SK-N-SH (cell line): ENCODE measurements at regions not wholly inside any gene's neighbourhood (a gene's known extent, or its start where the extent isn't known, plus 50 kb on each side); places are given as distances from the start of the nearest gene placed in this dataset.

Experiments used
- CTCF ChIA-PET: fragments of 300-600, 350-600 bp; formaldehyde crosslinking; extraction: SDS; loops from one replicate; lab custom pipeline; 2021; lab: Yijun Ruan, JAX
- POLR2A ChIA-PET: fragments of 350-600 bp; sonication (Branson Sonifier 250); formaldehyde crosslinking; extraction: SDS; loops from one replicate; lab custom pipeline; 2020; ENCODE audit warnings: antibody characterized with exemption, inconsistent platforms; lab: Yijun Ruan, JAX
- DNase-seq: peaks from one replicate; pipeline ENCODE4 v3.0.0; 2012
- H2AFZ ChIP-seq: fragments of 200-600 bp; sonication (generic); 2 replicates; pipeline ENCODE4 v1.8.1; 2016; ENCODE audit warnings: antibody characterized with exemption, mild to moderate bottlenecking, low read depth
- H3F3A ChIP-seq: fragments of 200-600 bp; sonication (generic); replicated peaks from 2 replicates; pipeline ENCODE3; 2016; ENCODE audit warnings: antibody characterized with exemption, mild to moderate bottlenecking; ENCODE audit not compliant: insufficient read depth
- H3K27ac ChIP-seq, 2 experiments: fragments of 200-500 bp in 1 of 2; fragments of 200-600 bp in 1 of 2; sonication (Bioruptor generic) in 1 of 2; sonication (generic), shearing (Covaris generic) in 1 of 2; 2 replicates each; pipeline versions ENCODE4 v1.5.1 to v1.6.1; 2014 to 2016; ENCODE audit warnings: low read depth in 2 of 2, inconsistent platforms in 1 of 2, low read length in 1 of 2, mild to moderate bottlenecking in 1 of 2, mixed read lengths in 1 of 2
- H3K27me3 ChIP-seq: fragments of 200-600 bp; sonication (generic), shearing (Covaris generic); 2 replicates; pipeline ENCODE4 v1.6.1; 2016; ENCODE audit warnings: mixed run types; ENCODE audit not compliant: insufficient read depth
- H3K36me3 ChIP-seq, 2 experiments: fragments of 200-500 bp in 1 of 2; fragments of 200-600 bp in 1 of 2; sonication (Bioruptor generic) in 1 of 2; sonication (generic) in 1 of 2; replicated peaks in 1 of 2; 2 replicates each; pipeline versions ENCODE3 to v1.5.1; 2014 to 2016; ENCODE audit warnings: low read length in 1 of 2, mild to moderate bottlenecking in 1 of 2; ENCODE audit not compliant: insufficient read depth in 2 of 2, control insufficient read depth in 1 of 2
- H3K4me1 ChIP-seq, 2 experiments: fragments of 200-500 bp in 1 of 2; fragments of 200-600 bp in 1 of 2; sonication (Bioruptor generic) in 1 of 2; sonication (generic), shearing (Covaris generic) in 1 of 2; 2 replicates each; pipeline versions ENCODE4 v1.5.1 to v1.6.1; 2014 to 2016; ENCODE audit warnings: low read depth in 1 of 2, low read length in 1 of 2, mixed run types in 1 of 2; ENCODE audit not compliant: insufficient read depth in 2 of 2, control insufficient read depth in 1 of 2
- H3K4me2 ChIP-seq: fragments of 200-600 bp; sonication (generic), shearing (Covaris generic); 2 replicates; pipeline ENCODE4 v1.6.1; 2017; ENCODE audit warnings: mixed run types
- H3K4me3 ChIP-seq, 2 experiments: fragments of 200-500 bp in 1 of 2; fragments of 200-600 bp in 1 of 2; sonication (Bioruptor generic) in 1 of 2; sonication (generic), shearing (Covaris generic) in 1 of 2; 2 replicates each; pipeline versions ENCODE4 v1.5.1 to v1.8.1; 2014 to 2016; ENCODE audit warnings: low read depth in 2 of 2, inconsistent platforms in 1 of 2, low read length in 1 of 2, mild to moderate bottlenecking in 1 of 2, mixed read lengths in 1 of 2, moderate library complexity in 1 of 2
- H3K79me2 ChIP-seq: fragments of 200-600 bp; sonication (generic); 2 replicates; pipeline ENCODE4 v1.8.1; 2017; ENCODE audit warnings: mild to moderate bottlenecking; ENCODE audit not compliant: insufficient read depth
- H3K9ac ChIP-seq: fragments of 200-600 bp; sonication (generic); 2 replicates; pipeline ENCODE4 v1.6.1; 2017; ENCODE audit warnings: mixed run types
- H3K9me2 ChIP-seq: fragments of 200-600 bp; sonication (generic); 2 replicates; pipeline ENCODE4 v1.6.1; 2017; ENCODE audit warnings: mixed run types
- H3K9me3 ChIP-seq: fragments of 200-600 bp; sonication (generic); 2 replicates; pipeline ENCODE4 v1.6.1; 2017; ENCODE audit warnings: mixed run types, mild to moderate bottlenecking, moderate library complexity
- H4K20me1 ChIP-seq: fragments of 200-600 bp; sonication (generic); 2 replicates; pipeline ENCODE4 v1.6.1; 2017; ENCODE audit warnings: mild to moderate bottlenecking, mixed run types; ENCODE audit not compliant: insufficient read depth
- CHD2 ChIP-seq: fragments of 150-350 bp; IDR thresholded peaks from 2 replicates; pipeline ENCODE4 v1.6.1; 2018; ENCODE audit warnings: low read length; ENCODE audit not compliant: partially characterized antibody
- EZH2phosphoT487 ChIP-seq: fragments of 200-600 bp; sonication (generic); IDR thresholded peaks from 2 replicates; pipeline ENCODE4 v1.6.1; 2017; ENCODE audit warnings: low read depth, mixed run types, mild to moderate bottlenecking, antibody characterized with exemption, moderate library complexity, borderline replicate concordance
- FOSL2 ChIP-seq: IDR thresholded peaks from 2 replicates; pipeline ENCODE4 v1.4.0; 2012; ENCODE audit warnings: low read depth, mild to moderate bottlenecking, moderate library complexity, borderline replicate concordance
- FOXJ3 ChIP-seq: sonication (generic); formaldehyde crosslinking; IDR thresholded peaks from 2 replicates; pipeline ENCODE4 v1.5.1; 2020; ENCODE audit warnings: mild to moderate bottlenecking, missing genetic modification reagents
- GATA2 ChIP-seq: sonication (generic); formaldehyde crosslinking; IDR thresholded peaks from 2 replicates; pipeline ENCODE4 v1.5.0; 2020; ENCODE audit warnings: mild to moderate bottlenecking, missing genetic modification reagents
- IRF3 ChIP-seq: fragments of 150-350 bp; IDR thresholded peaks from 2 replicates; pipeline ENCODE4 v1.6.1; 2016; ENCODE audit warnings: mild to moderate bottlenecking, low read depth, low read length
- JUND ChIP-seq: IDR thresholded peaks from 2 replicates; pipeline ENCODE4 v1.4.0; 2012
- MAX ChIP-seq: IDR thresholded peaks from 2 replicates; pipeline ENCODE4 v1.4.0; 2012; ENCODE audit warnings: low read depth
- MEF2A ChIP-seq: IDR thresholded peaks from 2 replicates; pipeline ENCODE4 v1.4.0; 2012; ENCODE audit warnings: low read depth, borderline replicate concordance
- MXI1 ChIP-seq: IDR thresholded peaks from 2 replicates; pipeline ENCODE4 v1.6.1; 2012; ENCODE audit warnings: mild to moderate bottlenecking, low read depth, low read length, improper control_type of control experiment
- NFIC ChIP-seq: IDR thresholded peaks from 2 replicates; pipeline ENCODE4 v1.4.0; 2012; ENCODE audit warnings: borderline replicate concordance
- PBX3 ChIP-seq: IDR thresholded peaks from 2 replicates; pipeline ENCODE4; 2012
- POLR2AphosphoS5 ChIP-seq: IDR thresholded peaks from 2 replicates; pipeline ENCODE4 v1.6.1; 2012; ENCODE audit warnings: low read depth, low read length
- RAD21 ChIP-seq: IDR thresholded peaks from 2 replicates; pipeline ENCODE4 v1.6.1; 2012; ENCODE audit warnings: mild to moderate bottlenecking, low read length
- REST ChIP-seq: IDR thresholded peaks from 2 replicates; pipeline ENCODE4 v1.6.1; 2012; ENCODE audit warnings: mild to moderate bottlenecking, low read depth, low read length, moderate library complexity
- SIN3A ChIP-seq: IDR thresholded peaks from 2 replicates; pipeline ENCODE4 v1.6.1; 2012; ENCODE audit warnings: low read depth, mild to moderate bottlenecking, low read length, moderate library complexity, borderline replicate concordance
- TAF1 ChIP-seq: IDR thresholded peaks from 2 replicates; pipeline ENCODE4 v1.6.1; 2012; ENCODE audit warnings: low read depth, mild to moderate bottlenecking, low read length, moderate library complexity, borderline replicate concordance
- USF1 ChIP-seq: IDR thresholded peaks from 2 replicates; pipeline ENCODE4 v1.4.0; 2012; ENCODE audit warnings: low read depth, borderline replicate concordance
- ZBTB33 ChIP-seq: IDR thresholded peaks from 2 replicates; pipeline ENCODE4 v1.4.0; 2012; ENCODE audit warnings: low read depth, borderline replicate concordance
- WGBS: methylation state at CpG from one replicate; pipeline ENCODE4 v1.1.6; 2017; ENCODE audit warnings: low lambda C conversion rate; 5-methylcytosine and 5-hydroxymethylcytosine counted together

DNA sequence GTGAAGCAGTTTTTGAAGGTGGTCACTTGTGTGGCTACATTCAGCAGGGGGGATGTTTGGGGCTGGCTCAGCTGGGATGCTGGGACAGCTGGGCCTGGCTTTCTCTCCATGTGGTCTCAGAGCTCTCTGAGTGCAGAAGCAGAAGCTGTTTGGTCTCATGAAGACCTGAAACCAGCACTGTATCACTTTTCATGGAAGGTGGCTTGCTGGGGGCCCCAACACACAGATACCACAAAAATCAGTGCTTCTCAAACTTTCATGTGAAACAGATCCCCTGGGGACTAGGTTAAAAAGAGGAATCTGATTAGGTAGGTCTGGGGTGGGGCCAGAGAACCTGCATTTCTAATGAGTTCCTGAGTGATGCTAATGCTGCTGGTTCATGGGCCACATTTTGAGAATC is 347.3 kb downstream of the DHX35 start:
- Histone ChIP-seq H3K36me3 (no peaks in the 10 kb centered on the region), H2AFZ (no peak overlapping the region), H3K9ac (no peak overlapping the region), H3F3A (no peaks in the 10 kb centered on the region), H3K9me2 (no peaks in the 10 kb centered on the region), H3K9me3 (no peaks in the 10 kb centered on the region), H4K20me1 (no peaks in the 10 kb centered on the region), H3K4me1 (no peaks in the 10 kb centered on the region; a peak in 1 of 4 replicates), H3K4me2 (no peak overlapping the region), H3K27me3 (no peaks in the 10 kb centered on the region), H3K4me3 (no peak overlapping the region), H3K79me2 (no peaks in the 10 kb centered on the region), H3K27ac (no peak overlapping the region)
- POLR2A ChIA-PET = no interaction called here
- CTCF ChIA-PET = interaction anchor here (1.5 kb wide), 1 partner anchor 16 kb away, joined by 3 read pairs; no protein-coding TSS in a partner anchor
- no peak for DNase-seq
- no peak for TF ChIP-seq PBX3
- TF ChIP-seq SIN3A = no peak
- TF ChIP-seq RAD21 = no peak
- TF ChIP-seq FOXJ3 (CRISPR knock-in tag) = no peak
- TF ChIP-seq MEF2A = no peak

DNA sequence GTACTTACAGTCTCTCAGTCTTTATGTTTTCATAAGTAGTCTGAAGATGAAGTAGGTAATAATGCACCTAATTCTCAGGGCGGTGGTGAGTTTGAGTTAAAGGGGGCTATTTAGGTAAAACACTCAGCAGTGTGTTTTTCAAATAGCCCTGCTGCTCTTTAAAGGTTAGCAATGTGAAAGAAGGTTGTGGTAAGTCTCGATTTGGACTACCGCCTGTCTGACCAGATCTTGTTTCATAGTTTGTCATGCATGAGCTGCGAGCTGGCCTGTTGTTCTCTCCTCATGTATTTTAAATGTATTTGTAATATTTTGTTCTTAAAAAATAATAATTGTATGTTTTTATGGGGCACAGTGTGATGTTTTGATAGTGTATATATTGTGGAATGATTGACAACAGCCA is 340.2 kb downstream of the DHX35 start:
- Histone ChIP-seq H3K27me3 (no peaks in the 10 kb centered on the region), H3K9me3 (no peaks in the 10 kb centered on the region), H2AFZ (no peak overlapping the region), H3F3A (no peaks in the 10 kb centered on the region), H4K20me1 (no peaks in the 10 kb centered on the region), H3K9me2 (no peaks in the 10 kb centered on the region), H3K4me3 (no peak overlapping the region), H3K27ac (no peak overlapping the region), H3K9ac (no peak overlapping the region), H3K4me1 (no peaks in the 10 kb centered on the region; a peak in 1 of 4 replicates), H3K4me2 (no peak overlapping the region), H3K36me3 (no peaks in the 10 kb centered on the region), H3K79me2 (no peaks in the 10 kb centered on the region)
- DNase-seq = no peak
- ChIA-PET POLR2A (no interaction called here), CTCF (interaction anchor here (1.1 kb wide), 1 partner anchor 13 kb away, joined by 4 read pairs; no protein-coding TSS in a partner anchor)
- WGBS = 25% methylated on average over 4 of the region's 4 CpGs
- TF ChIP-seq NFIC (no peak), REST (no peak), TAF1 (no peak), POLR2AphosphoS5 (no peak), CHD2 (no peak), USF1 (no peak), SIN3A (no peak), ZBTB33 (no peak), IRF3 (no peak), FOSL2 (no peak), EZH2phosphoT487 (no peak), GATA2 (no peak), MXI1 (no peak), RAD21 (no peak), JUND (no peak), MAX (no peak)
